B cell (primary cell): ENCODE measurements at regions not wholly inside any gene's neighbourhood (a gene's known extent, or its start where the extent isn't known, plus 50 kb on each side); places are given as distances from the start of the nearest gene placed in this dataset.

Experiments used
- ATAC-seq: fragments of 200-7000 bp; cut with Tn5 transposase; one replicate; pipeline ENCODE4 v1.10.0; 2021; ENCODE audit warnings: low read depth, mild to moderate bottlenecking, moderate number of reproducible peaks, moderate library complexity
- CTCF ChIA-PET: fragments of 350-600 bp; sonication (Branson Sonifier 250); formaldehyde crosslinking; loops from one replicate; lab custom pipeline; 2021; ENCODE audit warnings: antibody characterized with exemption, inconsistent platforms; lab: Charles Lee
- POLR2A ChIA-PET: fragments of 350-600 bp; sonication (Branson Sonifier 250); formaldehyde crosslinking; loops from one replicate; lab custom pipeline; 2021; ENCODE audit warnings: antibody characterized with exemption; lab: Charles Lee
- DNase-seq: peaks from one replicate; pipeline ENCODE4 v3.0.0; 2013
- H2AFZ ChIP-seq: 2 replicates; pipeline ENCODE4 v1.6.1; 2012; ENCODE audit warnings: mild to moderate bottlenecking, low read depth, low read length; ENCODE audit not compliant: insufficient read depth, poor library complexity, severe bottlenecking
- H3K27ac ChIP-seq, 2 donors: 1 replicate in 1 of 2; 2 replicates in 1 of 2; pipeline ENCODE4 v1.5.1; 2012 to 2013; ENCODE audit warnings: low read length in 2 of 2, mild to moderate bottlenecking in 2 of 2, moderate library complexity in 1 of 2
- H3K27me3 ChIP-seq, 4 experiments: fragments of 200-600 bp in 1 of 4; sonication (generic) in 1 of 4; replicated peaks in 1 of 4; 1 replicate in 2 of 4; 2 replicates in 2 of 4; pipeline versions ENCODE4 v1.6.1 to v1.7.0; 2013 to 2016; ENCODE audit warnings: low read length in 3 of 4, mild to moderate bottlenecking in 2 of 4, mixed read lengths in 1 of 4, moderate library complexity in 1 of 4; ENCODE audit not compliant: insufficient read depth in 4 of 4, control insufficient read depth in 3 of 4; ENCODE audit errors: control extremely low read depth in 1 of 4
- H3K36me3 ChIP-seq, 2 experiments: replicated peaks in 1 of 2; 1 replicate in 1 of 2; 2 replicates in 1 of 2; pipeline versions ENCODE4 v1.6.1 to v1.7.1; 2013; ENCODE audit warnings: low read length in 1 of 2; ENCODE audit not compliant: insufficient read depth in 2 of 2, control insufficient read depth in 1 of 2; ENCODE audit errors: control extremely low read depth in 1 of 2, extremely low read depth in 1 of 2
- H3K4me1 ChIP-seq, 2 donors: fragments of 200-600 bp in 1 of 2; sonication (generic) in 1 of 2; 1 replicate in 1 of 2; 2 replicates in 1 of 2; pipeline versions ENCODE4 v1.5.1 to v1.6.1; 2013 to 2017; ENCODE audit warnings: low read length in 2 of 2; ENCODE audit not compliant: control insufficient read depth in 2 of 2, insufficient read depth in 2 of 2
- H3K4me2 ChIP-seq: replicated peaks from 2 replicates; pipeline ENCODE3; 2012; ENCODE audit warnings: mild to moderate bottlenecking, low read depth, low read length; ENCODE audit not compliant: poor library complexity, severe bottlenecking
- H3K4me3 ChIP-seq, 5 experiments: fragments of 200-600 bp in 1 of 5; sonication (generic) in 1 of 5; 1 replicate in 3 of 5; 2 replicates in 2 of 5; pipeline versions ENCODE4 v1.5.1 to v1.7.0; 2011 to 2016; ENCODE audit warnings: low read length in 4 of 5, mild to moderate bottlenecking in 4 of 5, low read depth in 2 of 5, control low read depth in 1 of 5, moderate library complexity in 1 of 5; ENCODE audit not compliant: insufficient read depth in 1 of 5; ENCODE audit errors: control extremely low read depth in 1 of 5, extremely low read depth in 1 of 5
- H3K79me2 ChIP-seq: fragments of 200-600 bp; sonication (generic); one replicate; pipeline ENCODE4 v1.6.0; 2016; ENCODE audit warnings: low read length; ENCODE audit not compliant: control insufficient read depth, insufficient read depth
- H3K9ac ChIP-seq: fragments of 200-600 bp; sonication (generic); 2 replicates; pipeline ENCODE4 v1.6.1; 2017; ENCODE audit warnings: mild to moderate bottlenecking, low read length, moderate library complexity
- H3K9me3 ChIP-seq, 3 donors: one replicate each; pipeline versions ENCODE4 v1.6.1 to v1.7.1; 2013; ENCODE audit warnings: low read length in 2 of 3; ENCODE audit not compliant: control insufficient read depth in 2 of 3, insufficient read depth in 1 of 3; ENCODE audit errors: control extremely low read depth in 1 of 3
- H4K20me1 ChIP-seq: 2 replicates; pipeline ENCODE4 v1.6.0; 2012; ENCODE audit warnings: mild to moderate bottlenecking, low read length; ENCODE audit not compliant: insufficient read depth, control insufficient read depth, poor library complexity, severe bottlenecking
- H3K27ac Mint-ChIP-seq: one replicate; pipeline ENCODE4 v1.8.0; 2021; ENCODE audit warnings: mixed read lengths
- H3K27me3 Mint-ChIP-seq: one replicate; pipeline ENCODE4 v1.8.0; 2021; ENCODE audit warnings: mixed read lengths
- H3K4me1 Mint-ChIP-seq: one replicate; pipeline ENCODE4 v1.8.0; 2021; ENCODE audit warnings: mixed read lengths
- H3K4me3 Mint-ChIP-seq: one replicate; pipeline ENCODE4 v1.8.0; 2021; ENCODE audit warnings: mixed read lengths
- H3K9me3 Mint-ChIP-seq: one replicate; pipeline ENCODE4 v1.8.0; 2022; ENCODE audit warnings: mixed read lengths; ENCODE audit not compliant: insufficient read depth
- CTCF ChIP-seq: fragments of 200-600 bp; IDR thresholded peaks from one replicate; pipeline ENCODE4 v1.8.0; 2022; ENCODE audit warnings: antibody characterized with exemption, mild to moderate bottlenecking
- EZH2 ChIP-seq: IDR thresholded peaks from 2 replicates; pipeline ENCODE4 v1.6.1; 2012; ENCODE audit warnings: borderline replicate concordance, low read depth, mild to moderate bottlenecking, moderate library complexity, low read length; ENCODE audit not compliant: insufficient read depth, poor library complexity, severe bottlenecking
- WGBS: methylation state at CpG from one replicate; pipeline ENCODE4 v1.1.5; 2013; ENCODE audit warnings: missing lambda C conversion rate; ENCODE audit not compliant: insufficient coverage; 5-methylcytosine and 5-hydroxymethylcytosine counted together
- intact Hi-C: fragments of 100-400 bp; cut with micrococcal nuclease; formaldehyde crosslinking; loops from one replicate; pipeline ENCODE4 v1.10.0; 2022

GRCh38 chr5:74299833-74300232, 340.7 kb downstream of the ENC1 start:
- Histone ChIP-seq H4K20me1 (no peaks in the 10 kb centered on the region), H3K9ac (no peak overlapping the region), H3K4me2 (no peak overlapping the region), H2AFZ (no peak overlapping the region), H3K27ac (no peak overlapping the region), H3K4me3 (no peak overlapping the region), H3K9me3 (no peaks in the 10 kb centered on the region), H3K36me3 (no peaks in the 10 kb centered on the region), H3K4me1 (no peaks in the 10 kb centered on the region), H3K79me2 (no peaks in the 10 kb centered on the region), H3K27me3 (no peaks in the 10 kb centered on the region)
- Mint-ChIP-seq H3K4me1 (no peaks in the 10 kb centered on the region), H3K4me3 (no peak overlapping the region), H3K27ac (no peak overlapping the region), H3K27me3 (peaks cover 7% of the 10 kb centered on the region), H3K9me3 (no peaks in the 10 kb centered on the region)
- CTCF ChIA-PET: no interaction called here
- no peak for DNase-seq
- WGBS: 86% methylated on average over 1 of the region's 2 CpGs
- no peak for TF ChIP-seq CTCF
- TF ChIP-seq EZH2: no peak
- no peak for ATAC-seq
- intact Hi-C loops: no loop called here
- POLR2A ChIA-PET: no interaction called here

DNA sequence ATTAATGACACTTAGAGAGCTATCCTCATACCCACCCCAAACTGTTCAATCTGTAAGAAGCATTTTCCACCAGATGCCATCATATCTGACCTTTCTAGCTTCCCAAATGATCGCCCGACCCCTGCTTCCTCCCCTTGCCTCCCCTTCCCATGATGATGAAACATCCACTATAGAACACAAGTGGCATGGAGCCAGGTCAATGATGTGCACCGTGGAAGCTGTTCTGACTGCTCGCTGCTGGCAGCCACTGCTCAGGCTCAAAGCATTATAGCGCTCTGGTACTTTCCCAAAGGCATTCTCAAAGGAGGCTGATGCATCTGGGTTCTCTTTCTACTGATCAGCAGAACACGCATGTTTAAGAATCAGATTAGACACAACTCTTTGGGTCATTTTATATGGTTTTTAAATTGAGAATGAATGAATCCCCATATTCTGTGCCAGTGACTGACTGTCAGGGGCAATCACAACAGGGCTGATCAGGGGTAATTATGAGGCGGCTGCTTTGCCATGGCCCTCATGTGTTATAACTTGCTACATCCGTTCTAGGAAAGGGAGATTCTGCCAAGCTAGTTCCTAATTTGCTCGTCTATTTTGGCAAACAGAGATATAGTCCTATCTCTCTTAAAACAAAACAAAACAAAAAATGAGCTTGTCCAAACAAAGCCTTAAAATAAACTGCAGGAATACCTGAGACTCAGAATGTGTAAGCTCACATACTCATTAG, 343.7 kb downstream of the ENC1 start:
- POLR2A ChIA-PET: no interaction called here
- Histone ChIP-seq H3K9me3 (no peaks in the 10 kb centered on the region), H3K79me2 (no peaks in the 10 kb centered on the region), H3K9ac (no peak overlapping the region), H3K27ac (no peak overlapping the region), H3K4me1 (no peaks in the 10 kb centered on the region), H3K4me2 (no peak overlapping the region), H2AFZ (no peak overlapping the region), H3K27me3 (no peaks in the 10 kb centered on the region), H3K36me3 (no peaks in the 10 kb centered on the region), H3K4me3 (no peak overlapping the region), H4K20me1 (no peaks in the 10 kb centered on the region)
- CTCF ChIA-PET: interaction anchor here (0.6 kb wide), 1 partner anchor 12 kb away, joined by 3 read pairs; no protein-coding TSS in a partner anchor
- Mint-ChIP-seq H3K27ac (no peak overlapping the region), H3K27me3 (peaks cover 7% of the 10 kb centered on the region), H3K9me3 (no peaks in the 10 kb centered on the region), H3K4me3 (no peak overlapping the region), H3K4me1 (no peaks in the 10 kb centered on the region)
- 86% methylated on average over 7 of the region's 9 CpGs for WGBS
- DNase-seq (no peak), ATAC-seq (no peak)
- intact Hi-C loops: no loop called here
- TF ChIP-seq EZH2: no peak
- no peak for TF ChIP-seq CTCF
